Karpas-422 (cell line): ENCODE measurements at regions not wholly inside any gene's neighbourhood (a gene's known extent, or its start where the extent isn't known, plus 50 kb on each side); places are given as distances from the start of the nearest gene placed in this dataset.

ENCODE experiments used
- DNase-seq: peaks from one replicate; pipeline ENCODE4 v3.0.0-alpha.2; 2015
- H2AFZ ChIP-seq: fragments of 200-600 bp; sonication (generic); 2 replicates; pipeline ENCODE4 v1.6.1; 2014; ENCODE audit warnings: antibody characterized with exemption, low read length, mixed read lengths
- H3K27ac ChIP-seq: fragments of 200-600 bp; sonication (generic); 2 replicates; pipeline ENCODE4 v1.5.1; 2014; ENCODE audit warnings: mild to moderate bottlenecking, low read length, moderate library complexity
- H3K27me3 ChIP-seq: fragments of 200-600 bp; sonication (generic); 2 replicates; pipeline ENCODE4 v1.6.1; 2014; ENCODE audit warnings: low read length, mixed read lengths
- H3K36me3 ChIP-seq: fragments of 200-600 bp; sonication (generic); 2 replicates; pipeline ENCODE4 v1.6.1; 2014; ENCODE audit warnings: low read length, mixed read lengths; ENCODE audit not compliant: insufficient read depth
- H3K4me1 ChIP-seq: fragments of 200-600 bp; sonication (generic); 2 replicates; pipeline ENCODE4 v1.6.1; 2014; ENCODE audit warnings: mild to moderate bottlenecking, low read length, mixed read lengths
- H3K4me2 ChIP-seq: fragments of 200-600 bp; sonication (generic); 2 replicates; pipeline ENCODE4 v1.6.1; 2014; ENCODE audit warnings: low read length, low read depth, mild to moderate bottlenecking; ENCODE audit not compliant: poor library complexity, severe bottlenecking
- H3K4me3 ChIP-seq: fragments of 200-600 bp; sonication (generic); 2 replicates; pipeline ENCODE4 v1.5.1; 2014; ENCODE audit warnings: mild to moderate bottlenecking, antibody characterized with exemption, low read length, mixed read lengths
- H3K79me2 ChIP-seq: fragments of 200-600 bp; sonication (generic); 2 replicates; pipeline ENCODE4 v1.6.1; 2014; ENCODE audit warnings: mild to moderate bottlenecking, low read length, mixed read lengths
- H3K9ac ChIP-seq: fragments of 200-600 bp; sonication (generic); 2 replicates; pipeline ENCODE4 v1.6.0; 2014; ENCODE audit warnings: low read length
- H3K9me2 ChIP-seq: fragments of 200-600 bp; sonication (generic), shearing (Covaris generic); replicated peaks from 2 replicates; pipeline ENCODE4 v1.6.0; 2014; ENCODE audit warnings: mild to moderate bottlenecking, low read length, moderate library complexity; ENCODE audit not compliant: insufficient read depth
- H3K9me3 ChIP-seq: fragments of 300-700, 200-600 bp; sonication (generic); 2 replicates; pipeline ENCODE4 v1.6.1; 2014; ENCODE audit warnings: low read length, mixed read lengths
- H4K20me1 ChIP-seq: fragments of 200-600 bp; sonication (generic); 2 replicates; pipeline ENCODE4 v1.6.1; 2014; ENCODE audit warnings: mild to moderate bottlenecking, antibody characterized with exemption, low read length, low read depth; ENCODE audit not compliant: insufficient read depth

DNA sequence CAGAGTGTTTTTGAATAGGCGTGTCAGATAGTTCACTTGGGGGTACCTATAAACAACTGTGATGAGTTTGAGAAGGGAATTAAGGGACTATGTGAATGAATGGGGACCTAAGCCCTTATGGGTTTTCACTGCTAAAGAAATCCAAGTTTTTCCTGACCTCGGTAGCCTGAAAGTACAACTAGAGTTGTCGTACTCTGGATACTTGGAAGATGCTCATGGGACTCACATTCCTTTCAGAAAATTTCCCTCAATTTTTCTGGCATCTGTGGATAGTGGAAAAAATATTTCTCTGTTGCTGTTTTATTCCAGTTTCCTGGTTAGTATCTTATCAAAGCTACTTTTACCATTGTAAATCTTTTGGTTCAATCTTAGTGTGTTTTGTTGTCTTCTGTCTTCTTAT lies 1112.3 kb upstream of the SEMA6A start:
- Histone ChIP-seq H3K79me2 (no peaks in the 10 kb centered on the region), H3K4me1 (no peaks in the 10 kb centered on the region), H4K20me1 (no peaks in the 10 kb centered on the region), H3K4me2 (no peak overlapping the region), H3K27ac (no peak overlapping the region), H2AFZ (no peak overlapping the region), H3K27me3 (no peaks in the 10 kb centered on the region), H3K36me3 (no peaks in the 10 kb centered on the region), H3K9me3 (0 out of 2 replicates have a peak, but pooled peaks cover 3% of the 10 kb centered on the region), H3K9me2 (no peaks in the 10 kb centered on the region), H3K4me3 (no peak overlapping the region), H3K9ac (no peak overlapping the region)
- no peak for DNase-seq

DNA sequence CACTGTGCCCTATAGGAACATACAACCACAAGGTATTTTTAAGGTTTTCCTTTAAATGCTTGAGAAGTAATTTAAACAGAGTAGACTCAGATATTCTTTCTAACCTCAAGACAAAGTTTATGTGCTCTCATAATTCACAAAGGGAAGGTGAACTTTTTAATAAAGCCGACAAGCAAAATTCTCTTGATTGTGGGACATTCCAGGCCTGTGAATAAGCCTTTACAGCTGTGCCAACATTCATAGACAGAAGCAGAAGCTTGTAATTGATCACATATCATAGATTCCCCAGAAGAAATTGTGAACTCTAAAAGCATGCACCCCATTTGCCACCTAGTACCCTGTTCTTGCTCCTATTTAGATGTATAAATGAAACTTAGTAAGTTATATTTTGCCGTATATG lies 1107.8 kb upstream of the SEMA6A start:
- H2AFZ ChIP-seq, result no peak overlapping the region
- H3K9me2 ChIP-seq, result no peaks in the 10 kb centered on the region
- H3K79me2 ChIP-seq, result no peaks in the 10 kb centered on the region
- H3K27me3 ChIP-seq, result no peaks in the 10 kb centered on the region
- no peak overlapping the region for H3K4me2 ChIP-seq
- H4K20me1 ChIP-seq, result no peaks in the 10 kb centered on the region
- H3K27ac ChIP-seq, result no peak overlapping the region
- H3K4me3 ChIP-seq, result no peak overlapping the region
- no peak overlapping the region for H3K9ac ChIP-seq
- peaks cover 5% of the 10 kb centered on the region for H3K4me1 ChIP-seq
- no peak for DNase-seq
- no peaks in the 10 kb centered on the region for H3K9me3 ChIP-seq
- no peaks in the 10 kb centered on the region for H3K36me3 ChIP-seq

DNA sequence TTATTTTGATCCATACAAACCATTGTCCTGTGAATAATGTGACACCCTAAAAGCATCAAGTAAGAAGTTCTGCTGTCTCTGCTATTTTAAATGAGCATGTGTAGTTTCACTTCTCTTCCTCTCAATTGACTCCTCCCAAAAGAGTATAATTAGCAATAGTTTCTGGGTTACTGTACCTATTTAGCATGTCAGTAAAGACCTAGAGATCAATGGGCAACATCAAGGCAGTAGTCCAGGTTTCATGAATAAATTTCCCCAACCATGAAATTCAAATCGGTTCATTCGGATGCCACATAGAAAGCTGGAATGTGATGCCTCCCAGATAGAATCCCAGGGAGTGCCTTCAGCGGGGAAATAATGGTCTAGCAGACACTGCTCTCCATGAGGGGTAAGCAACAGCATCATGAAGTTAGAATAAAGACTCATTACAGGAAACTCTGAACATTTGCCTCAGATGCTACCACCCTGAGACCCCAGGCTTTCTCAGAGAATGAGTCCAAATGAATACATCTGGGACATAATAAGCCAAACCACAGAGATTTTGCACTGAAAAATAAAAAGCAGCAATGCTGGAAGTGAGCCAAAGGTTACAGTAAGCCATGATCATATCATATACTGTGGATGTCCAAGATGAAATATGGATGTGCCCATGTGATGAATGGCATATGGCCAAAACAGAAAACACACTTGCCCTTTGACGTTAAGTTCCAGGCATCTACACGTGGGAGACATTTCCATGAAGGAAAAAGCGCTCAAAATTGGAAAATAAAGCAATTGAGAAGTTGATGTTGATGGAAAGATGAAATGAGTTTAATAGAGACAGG lies 1107.0 kb upstream of the SEMA6A start:
- H3K4me2 ChIP-seq, result no peak overlapping the region

DNA sequence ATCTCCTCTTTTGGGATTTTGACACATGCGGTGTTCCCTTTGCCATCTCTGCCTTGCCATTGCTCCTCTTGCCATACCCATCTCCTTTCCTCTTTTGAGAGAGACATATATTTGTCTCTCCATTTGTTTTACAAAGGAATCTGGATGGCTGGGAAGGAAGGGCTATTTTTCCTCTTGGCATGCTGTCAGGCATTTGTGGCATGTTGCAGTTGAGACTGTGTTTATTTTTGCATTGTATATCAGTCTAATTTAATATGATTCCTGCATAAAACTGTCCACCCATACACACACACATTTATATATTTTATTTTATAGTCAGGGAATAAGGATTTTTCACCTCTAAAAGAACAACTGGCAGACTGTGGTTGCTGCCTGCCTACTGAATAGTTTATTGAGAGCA lies 1105.8 kb upstream of the SEMA6A start:
- Histone ChIP-seq H2AFZ (no peak overlapping the region), H3K4me1 (peaks cover 5% of the 10 kb centered on the region), H4K20me1 (no peaks in the 10 kb centered on the region), H3K9me3 (no peaks in the 10 kb centered on the region), H3K79me2 (no peaks in the 10 kb centered on the region), H3K27ac (no peak overlapping the region), H3K9ac (no peak overlapping the region), H3K36me3 (no peaks in the 10 kb centered on the region), H3K9me2 (no peaks in the 10 kb centered on the region), H3K4me2 (no peak overlapping the region), H3K4me3 (no peak overlapping the region), H3K27me3 (no peaks in the 10 kb centered on the region)
- no peak for DNase-seq

More for the DNA sequence above, 1107.0 kb upstream of the SEMA6A start:
- H3K79me2 ChIP-seq, result no peaks in the 10 kb centered on the region
- no peak overlapping the region for H2AFZ ChIP-seq
- H3K4me3 ChIP-seq, result no peak overlapping the region
- H3K27me3 ChIP-seq, result no peaks in the 10 kb centered on the region
- H3K4me1 ChIP-seq, result peaks cover 5% of the 10 kb centered on the region
- no peak overlapping the region for H3K9ac ChIP-seq
- no peak overlapping the region for H3K27ac ChIP-seq
- DNase-seq, result no peak
- H3K9me3 ChIP-seq, result no peaks in the 10 kb centered on the region
- no peaks in the 10 kb centered on the region for H4K20me1 ChIP-seq
- no peaks in the 10 kb centered on the region for H3K9me2 ChIP-seq
- H3K36me3 ChIP-seq, result no peaks in the 10 kb centered on the region

DNA sequence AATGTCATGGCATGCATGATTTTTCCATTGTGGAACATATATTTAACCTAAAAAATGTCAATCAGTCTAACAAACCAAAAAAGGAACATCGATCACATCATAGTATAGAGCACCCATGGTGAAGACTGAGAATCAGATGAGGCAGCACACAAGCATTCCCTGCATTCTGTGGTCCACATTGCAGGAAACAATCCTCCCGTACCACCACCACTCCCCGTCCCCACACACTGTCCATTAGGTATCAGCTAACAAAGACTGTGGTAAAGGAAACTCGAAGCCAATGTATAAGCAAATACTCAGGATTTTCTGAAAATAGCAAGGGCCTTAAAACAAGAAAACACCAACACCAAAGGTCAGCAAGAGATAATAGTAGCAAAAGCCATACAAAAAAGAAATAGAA lies 1104.4 kb upstream of the SEMA6A start:
- no peak overlapping the region for H3K4me2 ChIP-seq
- no peaks in the 10 kb centered on the region for H3K27me3 ChIP-seq
- no peak overlapping the region for H3K27ac ChIP-seq
- H3K4me1 ChIP-seq, result peaks cover 5% of the 10 kb centered on the region
- no peak overlapping the region for H3K4me3 ChIP-seq
- no peak overlapping the region for H3K9ac ChIP-seq
- DNase-seq, result no peak
- no peak overlapping the region for H2AFZ ChIP-seq
- no peaks in the 10 kb centered on the region for H3K79me2 ChIP-seq
- no peaks in the 10 kb centered on the region for H3K9me2 ChIP-seq
- H3K9me3 ChIP-seq, result no peaks in the 10 kb centered on the region
- H4K20me1 ChIP-seq, result no peaks in the 10 kb centered on the region
- no peaks in the 10 kb centered on the region for H3K36me3 ChIP-seq

DNA sequence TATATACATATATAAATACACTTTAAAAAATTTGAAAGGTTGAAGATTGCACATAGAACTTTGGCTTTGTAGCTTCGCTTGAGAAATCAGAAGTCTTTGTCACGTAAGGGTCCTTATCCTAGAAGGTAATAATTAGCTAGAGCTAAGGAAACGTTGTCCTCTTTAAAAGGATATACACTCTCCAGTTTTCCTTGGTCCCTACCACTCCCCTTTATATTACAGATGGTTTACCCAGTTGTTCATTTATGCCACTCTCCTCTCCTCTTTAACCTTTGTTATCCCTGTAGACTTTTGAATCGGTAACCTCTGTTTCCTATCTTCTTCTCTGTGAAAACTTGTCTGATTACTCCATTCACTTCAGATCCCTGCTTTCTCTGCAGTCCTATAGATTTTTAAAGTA lies 1101.0 kb upstream of the SEMA6A start:
- no peaks in the 10 kb centered on the region for H3K4me1 ChIP-seq

DNA sequence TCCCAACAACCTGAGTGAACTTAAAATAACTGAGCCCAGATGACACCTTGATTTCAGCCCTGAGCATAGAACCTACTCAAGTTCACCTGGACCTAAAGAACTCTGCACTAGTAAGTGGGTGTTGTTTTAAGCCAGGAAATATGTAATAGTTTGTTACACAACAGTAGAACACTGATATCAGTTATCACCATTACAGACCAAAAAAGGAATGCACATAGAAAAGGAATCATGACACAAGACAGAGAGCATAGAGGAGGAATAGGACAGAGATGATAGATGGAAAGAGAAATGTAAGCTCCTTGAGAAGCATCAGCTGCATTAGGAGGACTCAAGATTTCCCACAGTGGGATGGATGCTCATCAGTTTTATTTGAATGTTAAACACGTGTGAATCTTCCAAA lies 1096.9 kb upstream of the SEMA6A start:
- H3K4me2 ChIP-seq, result no peak overlapping the region
- H3K27ac ChIP-seq, result no peak overlapping the region
- no peaks in the 10 kb centered on the region for H3K9me2 ChIP-seq
- no peak for DNase-seq
- no peaks in the 10 kb centered on the region; the same call in 1 of the 2 replicates for H3K9me3 ChIP-seq
- H3K9ac ChIP-seq, result no peak overlapping the region
- no peaks in the 10 kb centered on the region for H3K27me3 ChIP-seq
- no peak overlapping the region for H3K4me3 ChIP-seq
- no peaks in the 10 kb centered on the region for H4K20me1 ChIP-seq
- no peaks in the 10 kb centered on the region for H3K79me2 ChIP-seq
- no peaks in the 10 kb centered on the region for H3K36me3 ChIP-seq
- H3K4me1 ChIP-seq, result no peaks in the 10 kb centered on the region
- H2AFZ ChIP-seq, result no peak overlapping the region

More for the DNA sequence above, 1101.0 kb upstream of the SEMA6A start:
- Histone ChIP-seq H3K79me2 (no peaks in the 10 kb centered on the region), H3K4me3 (no peak overlapping the region), H3K9me2 (no peaks in the 10 kb centered on the region), H3K27me3 (no peaks in the 10 kb centered on the region), H3K4me2 (no peak overlapping the region), H4K20me1 (no peaks in the 10 kb centered on the region), H3K9ac (no peak overlapping the region), H3K36me3 (no peaks in the 10 kb centered on the region), H2AFZ (no peak overlapping the region), H3K27ac (no peak overlapping the region), H3K9me3 (no peaks in the 10 kb centered on the region; the same call in 1 of the 2 replicates)
- DNase-seq, result no peak

DNA sequence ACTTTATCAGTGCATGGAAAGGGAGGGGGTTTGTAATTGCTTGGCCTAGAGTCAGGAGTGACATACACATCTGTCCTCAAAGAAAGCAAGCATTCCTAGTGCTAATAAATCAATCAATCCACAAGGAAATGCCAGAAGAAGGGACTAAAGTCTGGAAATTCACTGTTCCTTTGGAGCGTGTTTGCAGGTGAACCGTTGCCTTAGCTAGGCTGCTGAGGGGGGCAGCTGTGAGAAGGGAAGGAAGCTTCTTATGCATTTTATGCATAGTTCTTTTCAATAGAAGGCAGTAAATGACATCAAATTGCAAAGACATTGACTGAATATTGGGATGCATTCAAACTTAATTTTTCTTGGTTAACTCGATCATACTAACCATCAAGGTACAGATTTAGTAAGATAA lies 1092.5 kb upstream of the SEMA6A start:
- Histone ChIP-seq H3K4me3 (no peak overlapping the region), H2AFZ (no peak overlapping the region), H3K79me2 (no peaks in the 10 kb centered on the region), H3K9ac (no peak overlapping the region), H3K27ac (no peak overlapping the region), H3K9me3 (peaks cover 3% of the 10 kb centered on the region; the same call in 1 of the 2 replicates), H4K20me1 (no peaks in the 10 kb centered on the region), H3K4me2 (no peak overlapping the region), H3K9me2 (no peaks in the 10 kb centered on the region), H3K27me3 (no peaks in the 10 kb centered on the region), H3K4me1 (no peaks in the 10 kb centered on the region), H3K36me3 (no peaks in the 10 kb centered on the region)
- no peak for DNase-seq
